HEK293 (cell line): ENCODE measurements at regions not wholly inside any gene's neighbourhood (a gene's known extent, or its start where the extent isn't known, plus 50 kb on each side); places are given as distances from the start of the nearest gene placed in this dataset.

Experiments
- CTCF ChIA-PET: fragments of 350-600 bp; formaldehyde crosslinking; extraction: SDS; loops from one replicate; lab custom pipeline; 2021; ENCODE audit warnings: antibody characterized with exemption; lab: Yijun Ruan, JAX
- POLR2A ChIA-PET: fragments of 300-600 bp; formaldehyde crosslinking; extraction: SDS; loops from one replicate; lab custom pipeline; 2020; ENCODE audit warnings: antibody characterized with exemption, inconsistent platforms; lab: Yijun Ruan, JAX
- H3K27ac ChIP-seq: fragments of 200-500 bp; sonication (Bioruptor generic); 2 replicates; pipeline ENCODE4 v1.5.1; 2014; ENCODE audit warnings: low read depth, low read length, control low read depth, inconsistent platforms; ENCODE audit errors: extremely low read depth
- H3K36me3 ChIP-seq, 2 experiments: fragments of 200-500 bp in 1 of 2; sonication (Bioruptor generic) in 1 of 2; 1 replicate in 1 of 2; 2 replicates in 1 of 2; pipeline ENCODE4 v1.5.1; 2014 to 2017; ENCODE audit warnings: inconsistent platforms in 2 of 2, low read length in 2 of 2; ENCODE audit not compliant: control insufficient read depth in 2 of 2, insufficient read depth in 1 of 2
- H3K4me1 ChIP-seq: fragments of 200-500 bp; sonication (Bioruptor generic); 2 replicates; pipeline ENCODE4 v1.5.1; 2014; ENCODE audit warnings: mild to moderate bottlenecking, low read length, inconsistent platforms; ENCODE audit not compliant: control insufficient read depth, insufficient read depth
- H3K4me3 ChIP-seq: 2 replicates; pipeline ENCODE4 v1.5.1; 2011; ENCODE audit warnings: low read depth, mild to moderate bottlenecking, control low read depth, low read length, moderate library complexity
- H3K9me3 ChIP-seq: fragments of 200-500 bp; sonication (Bioruptor generic); 2 replicates; pipeline ENCODE4 v1.5.1; 2014; ENCODE audit warnings: low read depth, low read length, inconsistent platforms; ENCODE audit not compliant: control insufficient read depth, insufficient read depth
- AEBP2 ChIP-seq: fragments of 450-650 bp; formaldehyde crosslinking; IDR thresholded peaks from 2 replicates; pipeline ENCODE4 v1.5.1; 2016; ENCODE audit warnings: missing biosample characterization, missing genetic modification characterization, borderline replicate concordance
- OSR2 ChIP-seq: fragments of 450-650 bp; formaldehyde crosslinking; IDR thresholded peaks from 2 replicates; pipeline ENCODE4 v1.5.1; 2016; ENCODE audit warnings: missing biosample characterization, missing genetic modification characterization
- PBX3 ChIP-seq: sonication (generic); formaldehyde crosslinking; IDR thresholded peaks from 2 replicates; pipeline ENCODE4 v1.8.1; 2022; ENCODE audit warnings: mild to moderate bottlenecking, moderate library complexity, missing genetic modification reagents
- SP2 ChIP-seq: fragments of 450-650 bp; formaldehyde crosslinking; IDR thresholded peaks from 2 replicates; pipeline ENCODE4 v1.5.1; 2016; ENCODE audit warnings: missing biosample characterization, missing genetic modification characterization
- ZNF121 ChIP-seq: fragments of 450-650 bp; formaldehyde crosslinking; IDR thresholded peaks from 2 replicates; pipeline ENCODE4 v1.5.1; 2016; ENCODE audit warnings: missing biosample characterization, missing genetic modification characterization
- ZNF138 ChIP-seq: fragments of 450-650 bp; formaldehyde crosslinking; IDR thresholded peaks from 2 replicates; pipeline ENCODE4 v1.5.1; 2016; ENCODE audit warnings: missing biosample characterization, missing genetic modification characterization, borderline replicate concordance
- ZNF169 ChIP-seq: fragments of 450-650 bp; formaldehyde crosslinking; IDR thresholded peaks from 2 replicates; pipeline ENCODE4 v1.5.1; 2016; ENCODE audit warnings: missing biosample characterization, missing genetic modification characterization
- ZNF24 ChIP-seq: fragments of 450-650 bp; formaldehyde crosslinking; IDR thresholded peaks from 2 replicates; pipeline ENCODE4 v1.5.1; 2016; ENCODE audit warnings: missing biosample characterization, missing genetic modification characterization
- ZNF404 ChIP-seq: fragments of 450-650 bp; formaldehyde crosslinking; IDR thresholded peaks from 2 replicates; pipeline ENCODE4 v1.5.1; 2017; ENCODE audit warnings: missing biosample characterization, missing genetic modification characterization
- ZNF549 ChIP-seq: fragments of 450-650 bp; IDR thresholded peaks from 2 replicates; pipeline ENCODE4 v1.5.1; 2018; ENCODE audit warnings: missing biosample characterization, missing genetic modification characterization, mild to moderate bottlenecking, inconsistent platforms, moderate library complexity
- ZNF624 ChIP-seq: fragments of 450-650 bp; formaldehyde crosslinking; IDR thresholded peaks from 2 replicates; pipeline ENCODE4 v1.5.1; 2017; ENCODE audit warnings: missing biosample characterization, missing genetic modification characterization
- ZXDB ChIP-seq: fragments of 450-650 bp; formaldehyde crosslinking; IDR thresholded peaks from 2 replicates; pipeline ENCODE4 v1.5.1; 2016; ENCODE audit warnings: missing biosample characterization, missing genetic modification characterization
- TF ChIP-seq, protein P1 (sequence below): fragments of 450-650 bp; formaldehyde crosslinking; optimal IDR thresholded peaks from 2 replicates; pipeline ENCODE3; 2016; ENCODE audit warnings: missing biosample characterization, mild to moderate bottlenecking, missing genetic modification characterization
- TF ChIP-seq, protein P2 (sequence below): fragments of 450-650 bp; formaldehyde crosslinking; IDR thresholded peaks from 2 replicates; pipeline ENCODE4 v1.5.1; 2016; ENCODE audit warnings: missing biosample characterization, missing genetic modification characterization
- TF ChIP-seq, protein P3 (sequence below): fragments of 450-650 bp; formaldehyde crosslinking; IDR thresholded peaks from 2 replicates; pipeline ENCODE4 v1.5.0; 2017; ENCODE audit warnings: missing biosample characterization, missing genetic modification characterization, borderline replicate concordance
- TF ChIP-seq, protein P4 (sequence below): fragments of 450-650 bp; formaldehyde crosslinking; IDR thresholded peaks from 2 replicates; pipeline ENCODE4 v1.5.1; 2016; ENCODE audit warnings: missing biosample characterization, missing genetic modification characterization
- TF ChIP-seq, protein P5 (sequence below): fragments of 450-650 bp; formaldehyde crosslinking; IDR thresholded peaks from 2 replicates; pipeline ENCODE4 v1.5.1; 2016; ENCODE audit warnings: missing biosample characterization, missing genetic modification characterization

GRCh38 chr5:94064025-94064424 lies 322.6 kb upstream of the POU5F2 start:
- Histone ChIP-seq H3K4me1 (no peaks in the 10 kb centered on the region), H3K4me3 (no peak overlapping the region), H3K9me3 (no peaks in the 10 kb centered on the region), H3K36me3 (no peaks in the 10 kb centered on the region), H3K27ac (no peak overlapping the region)
- no peak for TF ChIP-seq AEBP2 (tag by site-specific recombination)
- TF ChIP-seq, protein P1, sequence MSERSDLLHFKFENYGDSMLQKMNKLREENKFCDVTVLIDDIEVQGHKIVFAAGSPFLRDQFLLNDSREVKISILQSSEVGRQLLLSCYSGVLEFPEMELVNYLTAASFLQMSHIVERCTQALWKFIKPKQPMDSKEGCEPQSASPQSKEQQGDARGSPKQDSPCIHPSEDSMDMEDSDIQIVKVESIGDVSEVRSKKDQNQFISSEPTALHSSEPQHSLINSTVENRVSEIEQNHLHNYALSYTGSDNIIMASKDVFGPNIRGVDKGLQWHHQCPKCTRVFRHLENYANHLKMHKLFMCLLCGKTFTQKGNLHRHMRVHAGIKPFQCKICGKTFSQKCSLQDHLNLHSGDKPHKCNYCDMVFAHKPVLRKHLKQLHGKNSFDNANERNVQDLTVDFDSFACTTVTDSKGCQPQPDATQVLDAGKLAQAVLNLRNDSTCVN (tag by site-specific recombination): no peak
- no peak for TF ChIP-seq ZNF24 (tag by site-specific recombination)
- TF ChIP-seq, protein P2, sequence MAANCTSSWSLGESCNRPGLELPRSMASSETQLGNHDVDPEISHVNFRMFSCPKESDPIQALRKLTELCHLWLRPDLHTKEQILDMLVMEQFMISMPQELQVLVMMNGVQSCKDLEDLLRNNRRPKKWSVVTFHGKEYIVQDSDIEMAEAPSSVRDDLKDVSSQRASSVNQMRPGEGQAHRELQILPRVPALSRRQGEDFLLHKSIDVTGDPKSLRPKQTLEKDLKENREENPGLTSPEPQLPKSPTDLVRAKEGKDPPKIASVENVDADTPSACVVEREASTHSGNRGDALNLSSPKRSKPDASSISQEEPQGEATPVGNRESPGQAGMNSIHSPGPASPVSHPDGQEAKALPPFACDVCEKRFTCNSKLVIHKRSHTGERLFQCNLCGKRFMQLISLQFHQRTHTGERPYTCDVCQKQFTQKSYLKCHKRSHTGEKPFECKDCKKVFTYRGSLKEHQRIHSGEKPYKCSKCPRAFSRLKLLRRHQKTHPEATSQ (tag by site-specific recombination): no peak
- TF ChIP-seq OSR2: no peak
- TF ChIP-seq, protein P3, sequence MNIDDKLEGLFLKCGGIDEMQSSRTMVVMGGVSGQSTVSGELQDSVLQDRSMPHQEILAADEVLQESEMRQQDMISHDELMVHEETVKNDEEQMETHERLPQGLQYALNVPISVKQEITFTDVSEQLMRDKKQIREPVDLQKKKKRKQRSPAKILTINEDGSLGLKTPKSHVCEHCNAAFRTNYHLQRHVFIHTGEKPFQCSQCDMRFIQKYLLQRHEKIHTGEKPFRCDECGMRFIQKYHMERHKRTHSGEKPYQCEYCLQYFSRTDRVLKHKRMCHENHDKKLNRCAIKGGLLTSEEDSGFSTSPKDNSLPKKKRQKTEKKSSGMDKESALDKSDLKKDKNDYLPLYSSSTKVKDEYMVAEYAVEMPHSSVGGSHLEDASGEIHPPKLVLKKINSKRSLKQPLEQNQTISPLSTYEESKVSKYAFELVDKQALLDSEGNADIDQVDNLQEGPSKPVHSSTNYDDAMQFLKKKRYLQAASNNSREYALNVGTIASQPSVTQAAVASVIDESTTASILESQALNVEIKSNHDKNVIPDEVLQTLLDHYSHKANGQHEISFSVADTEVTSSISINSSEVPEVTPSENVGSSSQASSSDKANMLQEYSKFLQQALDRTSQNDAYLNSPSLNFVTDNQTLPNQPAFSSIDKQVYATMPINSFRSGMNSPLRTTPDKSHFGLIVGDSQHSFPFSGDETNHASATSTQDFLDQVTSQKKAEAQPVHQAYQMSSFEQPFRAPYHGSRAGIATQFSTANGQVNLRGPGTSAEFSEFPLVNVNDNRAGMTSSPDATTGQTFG (tag by site-specific recombination): no peak
- no peak for TF ChIP-seq ZNF549 (tag by site-specific recombination)
- TF ChIP-seq, protein P4, sequence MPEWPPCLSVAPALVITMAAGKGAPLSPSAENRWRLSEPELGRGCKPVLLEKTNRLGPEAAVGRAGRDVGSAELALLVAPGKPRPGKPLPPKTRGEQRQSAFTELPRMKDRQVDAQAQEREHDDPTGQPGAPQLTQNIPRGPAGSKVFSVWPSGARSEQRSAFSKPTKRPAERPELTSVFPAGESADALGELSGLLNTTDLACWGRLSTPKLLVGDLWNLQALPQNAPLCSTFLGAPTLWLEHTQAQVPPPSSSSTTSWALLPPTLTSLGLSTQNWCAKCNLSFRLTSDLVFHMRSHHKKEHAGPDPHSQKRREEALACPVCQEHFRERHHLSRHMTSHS: no peak
- TF ChIP-seq ZNF169 (tag by site-specific recombination): no peak
- no peak for TF ChIP-seq ZNF138 (tag by site-specific recombination)
- TF ChIP-seq ZNF404 (tag by site-specific recombination): no peak
- no peak for TF ChIP-seq SP2 (tag by site-specific recombination)
- no peak for TF ChIP-seq ZXDB (tag by site-specific recombination)
- TF ChIP-seq ZNF121 (tag by site-specific recombination): no peak
- no peak for TF ChIP-seq ZNF624 (tag by site-specific recombination)
- TF ChIP-seq, protein P5, sequence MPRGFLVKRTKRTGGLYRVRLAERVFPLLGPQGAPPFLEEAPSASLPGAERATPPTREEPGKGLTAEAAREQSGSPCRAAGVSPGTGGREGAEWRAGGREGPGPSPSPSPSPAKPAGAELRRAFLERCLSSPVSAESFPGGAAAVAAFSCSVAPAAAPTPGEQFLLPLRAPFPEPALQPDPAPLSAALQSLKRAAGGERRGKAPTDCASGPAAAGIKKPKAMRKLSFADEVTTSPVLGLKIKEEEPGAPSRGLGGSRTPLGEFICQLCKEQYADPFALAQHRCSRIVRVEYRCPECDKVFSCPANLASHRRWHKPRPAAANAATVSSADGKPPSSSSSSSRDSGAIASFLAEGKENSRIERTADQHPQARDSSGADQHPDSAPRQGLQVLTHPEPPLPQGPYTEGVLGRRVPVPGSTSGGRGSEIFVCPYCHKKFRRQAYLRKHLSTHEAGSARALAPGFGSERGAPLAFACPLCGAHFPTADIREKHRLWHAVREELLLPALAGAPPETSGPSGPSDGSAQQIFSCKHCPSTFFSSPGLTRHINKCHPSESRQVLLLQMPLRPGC (tag by site-specific recombination): no peak
- no peak for TF ChIP-seq PBX3 (CRISPR knock-in tag)
- CTCF ChIA-PET: interaction anchor here (0.7 kb wide), 1 partner anchor 27 kb away, joined by 3 read pairs; no protein-coding TSS in a partner anchor
- POLR2A ChIA-PET: no interaction called here
